Gastroesophageal sphincter (tissue), 2 donors: ENCODE measurements at regions not wholly inside any gene's neighbourhood (a gene's known extent, or its start where the extent isn't known, plus 50 kb on each side); places are given as distances from the start of the nearest gene placed in this dataset.

Experiments
- POLR2A ChIP-seq, 2 donors: fragments of 450-650 bp; IDR thresholded peaks; one replicate each; pipeline ENCODE4 v1.6.1; 2017; ENCODE audit warnings: antibody characterized with exemption in 2 of 2, mild to moderate bottlenecking in 2 of 2, moderate library complexity in 1 of 2
- POLR2AphosphoS5 ChIP-seq: sonication (generic); formaldehyde crosslinking; IDR thresholded peaks from one replicate; pipeline ENCODE4 v1.6.1; 2017; ENCODE audit warnings: antibody characterized with exemption

- TF ChIP-seq POLR2AphosphoS5 = no peak
- no peak for TF ChIP-seq POLR2A (IDR thresholded peaks at IDR 0.05)
Measured at GRCh38 chr7:85498031-85498430, 311.2 kb upstream of the SEMA3D start.
